ENCODE measurements at regions not wholly inside any gene's neighbourhood (a gene's known extent, or its start where the extent isn't known, plus 50 kb on each side); places are given as distances from the start of the nearest gene placed in this dataset.

DNA sequence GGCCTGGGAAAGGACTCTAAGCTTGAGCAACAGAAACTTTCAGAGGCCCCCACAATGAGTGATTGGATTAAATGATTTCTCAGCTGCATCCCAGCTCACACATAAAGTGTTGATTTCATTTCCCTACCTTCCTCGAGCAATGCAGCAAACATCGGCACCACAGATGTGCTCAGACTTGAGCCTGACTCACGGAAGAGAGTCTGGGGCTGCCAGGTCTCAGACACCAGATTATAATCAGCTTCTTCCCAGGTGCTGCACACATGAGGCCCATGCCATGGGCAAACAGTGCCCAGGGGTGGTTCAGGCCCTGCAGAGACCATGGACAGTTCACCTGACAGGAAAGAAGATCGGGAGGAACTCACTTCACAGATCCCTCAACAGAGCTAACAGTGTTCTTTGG lies 226.6 kb upstream of the TENM4 start:
- Histone ChIP-seq H3K9me3 (ENCODE audit: low read depth) (no peaks in the 10 kb centered on the region), H3K9ac (no peak overlapping the region), H3K27me3 (no peaks in the 10 kb centered on the region), H2AFZ (replicated peaks) (no peak overlapping the region), H3K27ac (no peak overlapping the region), H3K4me1 (peaks cover 37% of the 10 kb centered on the region), H3K36me3 (no peaks in the 10 kb centered on the region), H3K79me2 (ENCODE audit: low read depth) (no peaks in the 10 kb centered on the region), H3K4me3 (no peak overlapping the region), H3K4me2 (no peak overlapping the region), H3F3A (ENCODE audit: low read depth) (no peaks in the 10 kb centered on the region), H4K20me1 (ENCODE audit: low read depth) (no peaks in the 10 kb centered on the region)
- H3K9me3 Mint-ChIP-seq = no peaks in the 10 kb centered on the region
- H3K27ac Mint-ChIP-seq = peak overlapping the region; percentile 92
- no peak for DNase-seq (ENCODE audit: low spot score)
- peaks cover 5% of the 10 kb centered on the region for H3K27me3 Mint-ChIP-seq (ENCODE audit: insufficient read depth, low read depth)
- peaks cover 33% of the 10 kb centered on the region for H3K4me1 Mint-ChIP-seq
- TF ChIP-seq EZH2phosphoT487 (IDR thresholded peaks at IDR 0.05) (no peak), EZH2 (IDR thresholded peaks at IDR 0.05) (no peak)
- TF ChIP-seq, protein P1, sequence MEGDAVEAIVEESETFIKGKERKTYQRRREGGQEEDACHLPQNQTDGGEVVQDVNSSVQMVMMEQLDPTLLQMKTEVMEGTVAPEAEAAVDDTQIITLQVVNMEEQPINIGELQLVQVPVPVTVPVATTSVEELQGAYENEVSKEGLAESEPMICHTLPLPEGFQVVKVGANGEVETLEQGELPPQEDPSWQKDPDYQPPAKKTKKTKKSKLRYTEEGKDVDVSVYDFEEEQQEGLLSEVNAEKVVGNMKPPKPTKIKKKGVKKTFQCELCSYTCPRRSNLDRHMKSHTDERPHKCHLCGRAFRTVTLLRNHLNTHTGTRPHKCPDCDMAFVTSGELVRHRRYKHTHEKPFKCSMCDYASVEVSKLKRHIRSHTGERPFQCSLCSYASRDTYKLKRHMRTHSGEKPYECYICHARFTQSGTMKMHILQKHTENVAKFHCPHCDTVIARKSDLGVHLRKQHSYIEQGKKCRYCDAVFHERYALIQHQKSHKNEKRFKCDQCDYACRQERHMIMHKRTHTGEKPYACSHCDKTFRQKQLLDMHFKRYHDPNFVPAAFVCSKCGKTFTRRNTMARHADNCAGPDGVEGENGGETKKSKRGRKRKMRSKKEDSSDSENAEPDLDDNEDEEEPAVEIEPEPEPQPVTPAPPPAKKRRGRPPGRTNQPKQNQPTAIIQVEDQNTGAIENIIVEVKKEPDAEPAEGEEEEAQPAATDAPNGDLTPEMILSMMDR (IDR thresholded peaks at IDR 0.05) = no peak
- H3K4me3 Mint-ChIP-seq = no peak overlapping the region
- H3K36me3 Mint-ChIP-seq = no peaks in the 10 kb centered on the region

DNA sequence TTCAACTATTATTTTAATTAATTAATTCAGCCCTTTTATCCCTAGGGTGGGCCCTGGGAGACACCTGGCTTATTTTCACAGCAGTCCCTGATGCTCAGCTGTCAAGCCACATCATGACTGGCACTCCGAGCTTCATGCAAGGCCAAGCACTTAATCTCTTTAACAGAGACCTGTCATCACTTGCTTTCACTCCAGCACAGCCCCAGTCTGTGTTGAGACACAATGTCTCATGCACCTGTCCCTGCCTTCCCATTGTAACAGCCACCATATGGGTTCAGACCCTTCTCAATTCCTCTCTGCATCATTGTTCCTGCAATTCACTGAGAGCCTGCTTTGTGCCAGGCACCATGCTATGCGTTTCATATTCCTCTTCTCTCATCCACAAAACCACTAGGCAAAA lies 222.2 kb upstream of the TENM4 start:
- Histone ChIP-seq H3K36me3 (no peaks in the 10 kb centered on the region), H3K4me1 (peaks cover 15% of the 10 kb centered on the region), H3K4me2 (peak overlapping the region; percentile 10), H3F3A (ENCODE audit: low read depth) (no peaks in the 10 kb centered on the region), H3K27me3 (no peaks in the 10 kb centered on the region), H3K79me2 (ENCODE audit: low read depth) (no peaks in the 10 kb centered on the region), H4K20me1 (ENCODE audit: low read depth) (no peaks in the 10 kb centered on the region), H2AFZ (replicated peaks) (no peak overlapping the region), H3K9ac (no peak overlapping the region), H3K27ac (no peak overlapping the region), H3K9me3 (ENCODE audit: low read depth) (no peaks in the 10 kb centered on the region), H3K4me3 (no peak overlapping the region)
- H3K27ac Mint-ChIP-seq = no peak overlapping the region
- TF ChIP-seq EZH2phosphoT487 (IDR thresholded peaks at IDR 0.05) (no peak), EZH2 (IDR thresholded peaks at IDR 0.05) (no peak)
- TF ChIP-seq, protein P1 (IDR thresholded peaks at IDR 0.05) = no peak
- H3K9me3 Mint-ChIP-seq = no peaks in the 10 kb centered on the region
- H3K36me3 Mint-ChIP-seq = no peaks in the 10 kb centered on the region
- H3K27me3 Mint-ChIP-seq (ENCODE audit: insufficient read depth, low read depth) = peaks cover 3% of the 10 kb centered on the region
- no peak overlapping the region for H3K4me3 Mint-ChIP-seq
- peak; percentile 37 for DNase-seq (ENCODE audit: low spot score)
- peaks cover 17% of the 10 kb centered on the region for H3K4me1 Mint-ChIP-seq

DNA sequence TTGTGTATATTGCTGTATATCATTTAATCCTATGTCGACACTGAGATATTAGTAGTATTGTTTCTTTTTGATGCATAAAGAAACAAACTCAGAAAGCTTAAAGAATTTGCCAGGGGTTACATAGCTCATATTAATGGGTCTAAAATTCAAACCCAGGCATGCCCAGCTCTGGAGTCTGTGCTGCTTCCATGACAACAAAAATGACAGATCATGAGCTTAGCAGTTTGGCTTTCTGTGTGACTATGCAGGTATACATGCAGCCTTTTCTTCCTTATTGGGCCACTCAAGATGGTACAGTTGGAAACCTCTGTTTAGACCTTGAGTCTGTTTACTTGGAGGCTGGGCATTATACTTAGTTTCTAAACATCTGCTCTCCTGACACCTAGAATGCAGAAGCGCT lies 220.5 kb upstream of the TENM4 start:
- no peak overlapping the region for H2AFZ ChIP-seq (replicated peaks)
- TF ChIP-seq EZH2phosphoT487 (IDR thresholded peaks at IDR 0.05) (no peak), EZH2 (IDR thresholded peaks at IDR 0.05) (no peak)
- TF ChIP-seq, protein P1 (IDR thresholded peaks at IDR 0.05) = no peak

More for the DNA sequence above, 220.5 kb upstream of the TENM4 start:
- Histone ChIP-seq H4K20me1 (ENCODE audit: low read depth) (no peaks in the 10 kb centered on the region), H3K4me2 (no peak overlapping the region), H3K79me2 (ENCODE audit: low read depth) (no peaks in the 10 kb centered on the region), H3K9ac (no peak overlapping the region), H3K9me3 (ENCODE audit: low read depth) (no peaks in the 10 kb centered on the region), H3K4me3 (no peak overlapping the region), H3K27me3 (no peaks in the 10 kb centered on the region), H3K4me1 (peaks cover 15% of the 10 kb centered on the region), H3F3A (ENCODE audit: low read depth) (no peaks in the 10 kb centered on the region), H3K27ac (no peak overlapping the region), H3K36me3 (no peaks in the 10 kb centered on the region)
- Mint-ChIP-seq H3K4me1 (peaks cover 5% of the 10 kb centered on the region), H3K9me3 (no peaks in the 10 kb centered on the region), H3K27ac (no peak overlapping the region), H3K27me3 (ENCODE audit: insufficient read depth, low read depth) (peaks cover 3% of the 10 kb centered on the region), H3K36me3 (no peaks in the 10 kb centered on the region), H3K4me3 (no peak overlapping the region)
- DNase-seq (ENCODE audit: low spot score) = no peak

Data from neural progenitor cell (in vitro differentiated cells).